ENCODE measurements at regions not wholly inside any gene's neighbourhood (a gene's known extent, or its start where the extent isn't known, plus 50 kb on each side); places are given as distances from the start of the nearest gene placed in this dataset.

- Histone ChIP-seq H3K9me3 (replicated peaks; ENCODE audit: control insufficient read depth, insufficient read depth, low read length) (no peaks in the 10 kb centered on the region), H3K4me3 (no peak overlapping the region), H3K9ac (ENCODE audit: control insufficient read depth, insufficient read depth, low read length) (no peak overlapping the region), H2AFZ (ENCODE audit: control insufficient read depth, low read depth, low read length) (no peak overlapping the region), H3K27ac (ENCODE audit: control insufficient read depth, insufficient read depth) (no peak overlapping the region), H3K27me3 (replicated peaks in 1 of 2; ENCODE audit: control insufficient read depth in 2 of 2, insufficient read depth in 2 of 2, low read length in 1 of 2) (no peaks in the 10 kb centered on the region), H3K36me3 (ENCODE audit: control insufficient read depth in 2 of 2, insufficient read depth in 2 of 2, low read length in 1 of 2) (no peaks in the 10 kb centered on the region), H4K20me1 (ENCODE audit: control insufficient read depth, insufficient read depth) (no peaks in the 10 kb centered on the region), H3K4me2 (ENCODE audit: control insufficient read depth, insufficient read depth) (no peak overlapping the region), H3K4me1 (ENCODE audit: control insufficient read depth, insufficient read depth, low read length) (no peaks in the 10 kb centered on the region), H3K79me2 (ENCODE audit: control insufficient read depth, insufficient read depth, low read length) (no peaks in the 10 kb centered on the region)
- FAIRE-seq (no peak), ATAC-seq (no peak), DNase-seq (ENCODE audit: low read depth, low spot score) (no peak)
- BruUV-seq (replicated peaks) = no TSS peak
- intact Hi-C loops (cut with micrococcal nuclease; ENCODE audit: unreplicated experiment) (no loop called here), in situ Hi-C loops (cut with MboI) (no loop called here)
- SMC1A ChIA-PET (ENCODE audit: uncharacterized antibody, unreplicated experiment) = no interaction called here
- CTCF ChIA-PET = no interaction called here
- POLR2A ChIA-PET = no interaction called here
- WGBS (ENCODE audit: insufficient coverage, insufficient replicate concordance, low lambda C conversion rate, missing lambda C conversion rate) = 0% methylated on average over 2 of the region's 2 CpGs
- no peak for TF ChIP-seq KDM1A (IDR thresholded peaks at IDR 0.05; ENCODE audit: borderline replicate concordance)
- TF ChIP-seq ETV6 (conservative IDR thresholded peaks at IDR 0.05 in 1 of 2, IDR thresholded peaks at IDR 0.05 in 1 of 2; ENCODE audit: borderline replicate concordance in 1 of 2, low read depth in 1 of 2) = no peak
- TF ChIP-seq RELB (IDR thresholded peaks at IDR 0.05; ENCODE audit: low read depth) = no peak
- no peak for TF ChIP-seq EGR1 (IDR thresholded peaks at IDR 0.05; ENCODE audit: borderline replicate concordance in 1 of 2, low read depth in 2 of 2, low read length in 2 of 2)
- no peak for TF ChIP-seq SUZ12 (IDR thresholded peaks at IDR 0.05; ENCODE audit: unreplicated experiment)
- no peak for TF ChIP-seq ZNF622 (IDR thresholded peaks at IDR 0.05)
- TF ChIP-seq WRNIP1 (IDR thresholded peaks at IDR 0.05; ENCODE audit: borderline replicate concordance, low read depth, low read length) = no peak
- no peak for TF ChIP-seq TAF1 (IDR thresholded peaks at IDR 0.05; ENCODE audit: borderline replicate concordance, low read depth, low read length)
- no peak for TF ChIP-seq IKZF2 (IDR thresholded peaks at IDR 0.05)
- TF ChIP-seq SREBF1 (IDR thresholded peaks at IDR 0.05; ENCODE audit: low read length) = no peak
- no peak for TF ChIP-seq IRF3 (IDR thresholded peaks at IDR 0.05)
- no peak for TF ChIP-seq ZBTB33 (IDR thresholded peaks at IDR 0.05)
- no peak for TF ChIP-seq ASH2L (IDR thresholded peaks at IDR 0.05; ENCODE audit: borderline replicate concordance, low read depth)
- TF ChIP-seq ZNF687 (IDR thresholded peaks at IDR 0.05) = no peak
- no peak for TF ChIP-seq ATF2 (IDR thresholded peaks at IDR 0.05; ENCODE audit: low read length)
- RAD21 ChIA-PET (ENCODE audit: unreplicated experiment) = no interaction called here
Observed at GRCh38 chr1:29638281-29638680, 402.0 kb downstream of the PTPRU start.
